HG02970 (cell line): ENCODE measurements at regions not wholly inside any gene's neighbourhood (a gene's known extent, or its start where the extent isn't known, plus 50 kb on each side); places are given as distances from the start of the nearest gene placed in this dataset.

ENCODE experiments used
- ATAC-seq: cut with Tn5 transposase; IDR thresholded peaks from one replicate; pipeline ENCODE4 v1.9.1; 2021; ENCODE audit warnings: mild to moderate bottlenecking, moderate library complexity, moderate number of reproducible peaks; ENCODE audit not compliant: unreplicated experiment, low FRiP score

GRCh38 chr5:123785162-123786071 is 273.4 kb downstream of the CSNK1G3 start:
- no peak for ATAC-seq

GRCh38 chr5:123783421-123783820 is 271.4 kb downstream of the CSNK1G3 start:
- ATAC-seq = no peak

GRCh38 chr5:123778641-123779040 is 266.7 kb downstream of the CSNK1G3 start:
- ATAC-seq = no peak

GRCh38 chr5:123776761-123777160 is 264.8 kb downstream of the CSNK1G3 start:
- ATAC-seq = no peak

- no peak for ATAC-seq
Measured at GRCh38 chr5:123771715-123772114, 259.7 kb downstream of the CSNK1G3 start.

GRCh38 chr5:123763201-123763600 is 251.2 kb downstream of the CSNK1G3 start:
- no peak for ATAC-seq

- ATAC-seq = no peak
Measured at GRCh38 chr5:123756816-123757215, 244.8 kb downstream of the CSNK1G3 start.

- no peak for ATAC-seq
Measured at GRCh38 chr5:123756318-123756665, 244.3 kb downstream of the CSNK1G3 start.

- no peak for ATAC-seq
Measured at GRCh38 chr5:123755653-123756317, 243.8 kb downstream of the CSNK1G3 start.

GRCh38 chr5:123754908-123755307 is 242.9 kb downstream of the CSNK1G3 start:
- no peak for ATAC-seq

- ATAC-seq = no peak
Measured at GRCh38 chr5:123753937-123754891, 242.2 kb downstream of the CSNK1G3 start.

GRCh38 chr5:123753180-123753936 is 241.4 kb downstream of the CSNK1G3 start:
- ATAC-seq = no peak

GRCh38 chr5:123752552-123753179 is 240.7 kb downstream of the CSNK1G3 start:
- no peak for ATAC-seq

GRCh38 chr5:123751670-123752069 is 239.7 kb downstream of the CSNK1G3 start:
- no peak for ATAC-seq

GRCh38 chr5:123748239-123748638 is 236.3 kb downstream of the CSNK1G3 start:
- ATAC-seq = no peak

- ATAC-seq = no peak
Measured at GRCh38 chr5:123746683-123747360, 234.8 kb downstream of the CSNK1G3 start.

GRCh38 chr5:123743990-123744583 is 232.1 kb downstream of the CSNK1G3 start:
- no peak for ATAC-seq

GRCh38 chr5:123735384-123735783 is 223.4 kb downstream of the CSNK1G3 start:
- ATAC-seq = no peak

GRCh38 chr5:123732257-123732656 is 220.3 kb downstream of the CSNK1G3 start:
- ATAC-seq = no peak
